ENCODE measurements at regions not wholly inside any gene's neighbourhood (a gene's known extent, or its start where the extent isn't known, plus 50 kb on each side); places are given as distances from the start of the nearest gene placed in this dataset.

DNA sequence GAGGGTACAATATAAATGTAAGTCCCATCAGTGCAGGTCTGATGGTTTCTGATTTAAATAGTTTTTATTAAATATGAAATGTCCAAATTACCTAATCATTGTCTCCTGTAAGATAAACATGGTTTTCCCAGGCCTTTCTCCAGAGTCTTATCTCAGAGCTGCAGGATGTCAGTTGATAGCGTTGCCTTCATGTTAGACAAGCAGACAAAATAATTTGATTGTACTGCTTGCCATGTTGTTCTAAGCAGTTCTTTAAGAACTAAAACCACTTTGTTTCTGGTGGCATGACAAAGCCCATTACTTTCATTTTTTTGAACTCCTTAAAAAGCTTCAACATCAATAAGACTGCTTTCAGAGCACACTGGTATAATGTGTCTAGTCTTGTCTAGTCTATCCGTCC, 1073.5 kb downstream of the MAT2B start:
- Histone ChIP-seq H3K4me1 (ENCODE audit: insufficient read depth, poor library complexity, severe bottlenecking) (no peaks in the 10 kb centered on the region), H3K27ac (ENCODE audit: poor library complexity, severe bottlenecking) (no peak overlapping the region), H3K4me3 (ENCODE audit: severe bottlenecking) (no peak overlapping the region), H3K27me3 (ENCODE audit: insufficient read depth, poor library complexity, severe bottlenecking) (no peaks in the 10 kb centered on the region), H3K36me3 (ENCODE audit: low read depth) (no peaks in the 10 kb centered on the region), H3K9me3 (ENCODE audit: severe bottlenecking) (no peaks in the 10 kb centered on the region)
- DNase-seq (ENCODE audit: low spot score): no peak
- TF ChIP-seq, protein P1, sequence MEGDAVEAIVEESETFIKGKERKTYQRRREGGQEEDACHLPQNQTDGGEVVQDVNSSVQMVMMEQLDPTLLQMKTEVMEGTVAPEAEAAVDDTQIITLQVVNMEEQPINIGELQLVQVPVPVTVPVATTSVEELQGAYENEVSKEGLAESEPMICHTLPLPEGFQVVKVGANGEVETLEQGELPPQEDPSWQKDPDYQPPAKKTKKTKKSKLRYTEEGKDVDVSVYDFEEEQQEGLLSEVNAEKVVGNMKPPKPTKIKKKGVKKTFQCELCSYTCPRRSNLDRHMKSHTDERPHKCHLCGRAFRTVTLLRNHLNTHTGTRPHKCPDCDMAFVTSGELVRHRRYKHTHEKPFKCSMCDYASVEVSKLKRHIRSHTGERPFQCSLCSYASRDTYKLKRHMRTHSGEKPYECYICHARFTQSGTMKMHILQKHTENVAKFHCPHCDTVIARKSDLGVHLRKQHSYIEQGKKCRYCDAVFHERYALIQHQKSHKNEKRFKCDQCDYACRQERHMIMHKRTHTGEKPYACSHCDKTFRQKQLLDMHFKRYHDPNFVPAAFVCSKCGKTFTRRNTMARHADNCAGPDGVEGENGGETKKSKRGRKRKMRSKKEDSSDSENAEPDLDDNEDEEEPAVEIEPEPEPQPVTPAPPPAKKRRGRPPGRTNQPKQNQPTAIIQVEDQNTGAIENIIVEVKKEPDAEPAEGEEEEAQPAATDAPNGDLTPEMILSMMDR (IDR thresholded peaks at IDR 0.05; ENCODE audit: poor library complexity, severe bottlenecking): no peak
- ATAC-seq (ENCODE audit: low read depth): no peak

DNA sequence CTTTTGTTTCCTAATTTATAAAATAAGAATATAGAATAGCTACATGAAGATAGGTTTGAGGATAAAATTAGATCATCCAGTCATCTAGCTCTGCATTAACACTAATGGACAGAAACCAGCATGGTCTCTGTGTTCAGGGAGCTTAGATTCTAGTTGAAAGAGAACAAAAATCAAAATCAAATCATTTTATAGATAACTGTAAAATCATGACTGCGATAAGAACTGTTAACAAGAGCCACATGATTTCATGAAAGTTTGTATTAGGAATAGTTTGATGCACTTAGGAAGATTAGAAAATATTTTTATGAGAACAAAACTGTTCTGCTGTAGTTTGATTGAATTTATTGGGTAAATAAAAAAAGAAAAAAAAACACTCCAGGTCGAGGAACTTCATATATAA, 1074.7 kb downstream of the MAT2B start:
- ATAC-seq (ENCODE audit: low read depth) (no peak), DNase-seq (ENCODE audit: low spot score) (no peak)
- H3K27me3 ChIP-seq (ENCODE audit: insufficient read depth, poor library complexity, severe bottlenecking): no peaks in the 10 kb centered on the region
- H3K9me3 ChIP-seq (ENCODE audit: severe bottlenecking): no peaks in the 10 kb centered on the region
- TF ChIP-seq, protein P1 (IDR thresholded peaks at IDR 0.05; ENCODE audit: poor library complexity, severe bottlenecking): no peak
- no peak overlapping the region for H3K4me3 ChIP-seq (ENCODE audit: severe bottlenecking)
- H3K27ac ChIP-seq (ENCODE audit: poor library complexity, severe bottlenecking): no peak overlapping the region
- H3K36me3 ChIP-seq (ENCODE audit: low read depth): no peaks in the 10 kb centered on the region
- no peaks in the 10 kb centered on the region for H3K4me1 ChIP-seq (ENCODE audit: insufficient read depth, poor library complexity, severe bottlenecking)

DNA sequence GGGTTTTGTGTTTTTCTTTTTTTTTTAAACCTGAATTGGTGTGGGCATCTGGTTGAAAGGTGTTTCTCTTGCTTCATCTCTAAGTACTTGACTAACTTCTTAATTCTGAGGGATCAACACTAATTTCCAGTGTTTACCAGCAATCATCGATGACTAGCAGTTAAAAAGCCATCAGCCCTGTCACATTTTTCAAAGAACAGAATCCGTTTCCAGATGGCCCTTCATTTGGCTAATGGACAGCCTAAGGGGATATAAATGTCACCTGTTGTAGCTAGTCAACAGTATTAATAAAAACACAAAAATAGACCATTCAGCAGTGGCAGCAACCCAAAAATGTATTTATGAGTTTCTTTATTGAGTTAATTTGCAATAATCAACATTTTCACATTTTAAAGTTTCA, 1076.5 kb downstream of the MAT2B start:
- no peaks in the 10 kb centered on the region for H3K9me3 ChIP-seq (ENCODE audit: severe bottlenecking)
- H3K27me3 ChIP-seq (ENCODE audit: insufficient read depth, poor library complexity, severe bottlenecking): no peaks in the 10 kb centered on the region
- DNase-seq (ENCODE audit: low spot score): no peak
- no peak overlapping the region for H3K4me3 ChIP-seq (ENCODE audit: severe bottlenecking)
- ATAC-seq (ENCODE audit: low read depth): no peak
- no peaks in the 10 kb centered on the region for H3K4me1 ChIP-seq (ENCODE audit: insufficient read depth, poor library complexity, severe bottlenecking)
- H3K36me3 ChIP-seq (ENCODE audit: low read depth): no peaks in the 10 kb centered on the region
- TF ChIP-seq, protein P1 (IDR thresholded peaks at IDR 0.05; ENCODE audit: poor library complexity, severe bottlenecking): no peak
- H3K27ac ChIP-seq (ENCODE audit: poor library complexity, severe bottlenecking): no peak overlapping the region

DNA sequence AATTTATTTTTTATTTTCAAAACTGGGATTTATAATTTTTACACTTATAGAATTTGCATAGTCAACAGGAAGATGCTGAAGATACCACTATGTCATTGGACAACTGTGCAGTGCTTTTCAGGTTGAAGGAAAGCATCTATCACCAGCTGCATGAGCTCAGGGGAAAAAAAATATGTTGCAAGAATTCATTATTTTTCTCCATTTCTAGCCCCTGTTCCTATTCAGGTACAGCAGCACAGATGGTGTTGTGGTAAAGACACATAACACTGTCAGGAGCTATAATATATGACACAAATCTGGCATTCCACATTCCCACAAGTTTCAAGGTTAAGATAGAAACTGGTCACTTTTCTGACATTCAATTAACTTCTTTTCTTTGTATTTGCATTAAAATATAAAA, 1088.6 kb downstream of the MAT2B start:
- H3K27me3 ChIP-seq (ENCODE audit: insufficient read depth, poor library complexity, severe bottlenecking): no peaks in the 10 kb centered on the region
- DNase-seq (ENCODE audit: low spot score): no peak
- TF ChIP-seq, protein P1 (IDR thresholded peaks at IDR 0.05; ENCODE audit: poor library complexity, severe bottlenecking): no peak

DNA sequence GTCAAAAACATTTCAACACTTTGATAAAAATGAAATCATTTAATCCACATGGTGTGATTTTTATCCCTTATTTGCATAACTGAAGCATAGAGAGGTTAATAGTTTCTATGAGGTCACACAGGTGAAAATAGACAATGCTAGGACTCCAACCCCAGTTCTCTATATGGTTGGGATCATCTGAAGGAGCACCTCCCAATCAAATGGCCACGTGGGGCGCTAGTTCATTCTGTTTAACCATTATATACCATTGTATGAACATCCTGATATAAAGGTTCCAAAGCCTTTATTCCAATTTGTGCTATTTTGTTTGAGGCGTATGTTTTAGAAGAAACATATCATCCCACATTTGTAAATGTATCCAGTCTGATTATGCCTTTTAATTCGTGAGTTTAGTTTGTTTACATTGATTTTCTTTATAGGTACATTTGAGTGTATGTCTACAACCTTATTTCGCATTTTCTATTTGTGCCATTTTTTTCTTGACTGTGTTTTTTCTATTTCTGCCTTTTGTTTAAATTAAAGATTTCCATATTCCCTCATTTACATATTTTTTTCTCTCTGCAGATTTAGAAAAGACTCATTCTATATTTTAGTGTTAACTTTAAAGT, 1092.0 kb downstream of the MAT2B start:
- Histone ChIP-seq H3K4me1 (ENCODE audit: insufficient read depth, poor library complexity, severe bottlenecking) (no peaks in the 10 kb centered on the region), H3K27me3 (ENCODE audit: insufficient read depth, poor library complexity, severe bottlenecking) (no peaks in the 10 kb centered on the region), H3K27ac (ENCODE audit: poor library complexity, severe bottlenecking) (no peak overlapping the region), H3K4me3 (ENCODE audit: severe bottlenecking) (no peak overlapping the region), H3K36me3 (ENCODE audit: low read depth) (no peaks in the 10 kb centered on the region), H3K9me3 (ENCODE audit: severe bottlenecking) (no peaks in the 10 kb centered on the region)
- DNase-seq (ENCODE audit: low spot score) (no peak), ATAC-seq (ENCODE audit: low read depth) (peak; percentile 56; the same call in 2 of the 3 replicates)
- TF ChIP-seq, protein P1 (IDR thresholded peaks at IDR 0.05; ENCODE audit: poor library complexity, severe bottlenecking): peak; percentile 76

More for the DNA sequence above, 1088.6 kb downstream of the MAT2B start:
- H3K27ac ChIP-seq (ENCODE audit: poor library complexity, severe bottlenecking): no peak overlapping the region
- H3K4me1 ChIP-seq (ENCODE audit: insufficient read depth, poor library complexity, severe bottlenecking): no peaks in the 10 kb centered on the region
- no peak for ATAC-seq (ENCODE audit: low read depth)
- H3K4me3 ChIP-seq (ENCODE audit: severe bottlenecking): no peak overlapping the region
- no peaks in the 10 kb centered on the region for H3K36me3 ChIP-seq (ENCODE audit: low read depth)
- H3K9me3 ChIP-seq (ENCODE audit: severe bottlenecking): no peaks in the 10 kb centered on the region
